Immature natural killer cell (primary cell): ENCODE measurements at regions not wholly inside any gene's neighbourhood (a gene's known extent, or its start where the extent isn't known, plus 50 kb on each side); places are given as distances from the start of the nearest gene placed in this dataset.

Experiments used
- DNase-seq, 3 donors: peaks; one replicate each; pipeline ENCODE4 v3.0.0; 2022; ENCODE audit warnings: mixed read lengths in 1 of 3
- H3K27ac Mint-ChIP-seq, 6 donors: one replicate each; pipeline ENCODE4 v1.8.0; 2020; ENCODE audit warnings: mixed read lengths in 6 of 6, mild to moderate bottlenecking in 5 of 6, inconsistent platforms in 4 of 6, moderate library complexity in 3 of 6
- H3K27me3 Mint-ChIP-seq, 3 donors: one replicate each; pipeline ENCODE4 v1.8.0; 2020 to 2021; ENCODE audit warnings: low read depth in 3 of 3, mild to moderate bottlenecking in 3 of 3, mixed read lengths in 3 of 3, moderate library complexity in 3 of 3, inconsistent platforms in 1 of 3
- H3K36me3 Mint-ChIP-seq, 3 donors: one replicate each; pipeline ENCODE4 v1.8.0; 2020; ENCODE audit warnings: mixed read lengths in 3 of 3, inconsistent platforms in 2 of 3, mild to moderate bottlenecking in 2 of 3
- H3K4me1 Mint-ChIP-seq, 2 donors: one replicate each; pipeline ENCODE4 v1.8.0; 2020; ENCODE audit warnings: inconsistent platforms in 2 of 2, mild to moderate bottlenecking in 2 of 2, mixed read lengths in 2 of 2, moderate library complexity in 1 of 2
- H3K4me3 Mint-ChIP-seq, 5 donors: one replicate each; pipeline ENCODE4 v1.8.0; 2020; ENCODE audit warnings: mild to moderate bottlenecking in 5 of 5, mixed read lengths in 5 of 5, inconsistent platforms in 3 of 5, moderate library complexity in 3 of 5
- H3K9me3 Mint-ChIP-seq, 6 donors: one replicate each; pipeline ENCODE4 v1.8.0; 2020; ENCODE audit warnings: mild to moderate bottlenecking in 6 of 6, mixed read lengths in 6 of 6, inconsistent platforms in 4 of 6, moderate library complexity in 3 of 6

DNA sequence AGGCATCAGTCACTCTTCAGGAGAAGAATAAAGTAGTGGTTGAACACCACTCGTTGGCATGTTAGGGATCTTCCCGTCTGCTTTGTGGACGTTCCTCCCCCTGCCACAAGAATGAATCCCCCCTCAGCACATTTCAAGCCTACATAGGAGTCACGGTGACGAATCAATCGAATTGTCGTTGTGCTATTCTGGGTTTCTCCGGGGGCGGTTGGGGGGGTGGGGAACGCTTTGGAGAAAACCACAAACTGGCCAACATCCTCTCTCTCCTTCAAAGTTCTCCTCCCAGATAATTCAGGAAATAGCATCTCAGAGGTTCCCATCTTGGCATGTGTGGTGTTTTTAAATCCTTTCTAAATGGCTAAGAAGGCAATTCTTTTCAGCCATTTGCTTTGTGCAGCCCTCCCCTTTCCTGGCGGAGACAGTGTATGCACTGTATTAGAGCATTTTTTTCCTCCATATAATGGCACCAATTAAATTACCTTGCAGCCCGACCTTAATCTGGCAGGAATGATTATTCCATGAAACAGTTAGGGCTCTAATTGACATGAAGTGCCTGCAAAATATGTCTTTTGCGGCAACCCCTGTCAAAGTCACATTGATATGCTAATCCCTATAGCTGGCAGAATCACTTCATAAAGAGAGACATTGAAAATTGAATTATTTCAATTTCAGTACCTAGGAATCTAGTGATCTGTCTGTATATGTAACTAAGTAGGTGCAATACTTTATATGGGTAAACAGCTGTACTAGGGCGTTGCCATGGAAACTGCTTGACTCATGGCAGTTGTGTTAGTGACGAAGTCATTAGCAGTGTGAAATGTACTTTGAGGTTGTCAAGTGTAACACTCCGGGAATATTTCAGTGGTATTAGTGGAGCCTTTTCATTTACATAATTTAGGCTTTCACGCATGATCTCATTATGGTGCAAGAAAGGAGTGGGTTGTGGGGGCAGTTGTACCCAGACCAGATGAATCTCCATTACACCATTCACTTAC is 323.4 kb upstream of the SLC14A2 start:
- DNase-seq: no peak

GRCh38 chr18:45295388-45295787 is 319.9 kb upstream of the SLC14A2 start:
- DNase-seq: no peak
- Mint-ChIP-seq H3K27me3 (peaks cover 0 to 4% (median under 1%) of the 10 kb centered on the region in 3 donors), H3K4me1 (no peaks in the 10 kb centered on the region), H3K9me3 (no peaks in the 10 kb centered on the region), H3K27ac (no peak overlapping the region), H3K4me3 (no peak overlapping the region), H3K36me3 (no peaks in the 10 kb centered on the region)

More for the DNA sequence above, 323.4 kb upstream of the SLC14A2 start:
- Mint-ChIP-seq H3K27ac (no peak overlapping the region), H3K36me3 (no peaks in the 10 kb centered on the region), H3K4me1 (no peaks in the 10 kb centered on the region), H3K27me3 (peaks cover 0 to 9% (median 4%) of the 10 kb centered on the region in 3 donors), H3K9me3 (no peaks in the 10 kb centered on the region), H3K4me3 (no peak overlapping the region)

- DNase-seq: no peak
- H3K27me3 Mint-ChIP-seq: peaks cover 0 to 3% (median 2%) of the 10 kb centered on the region in 3 donors
- no peak overlapping the region for H3K4me3 Mint-ChIP-seq
- H3K36me3 Mint-ChIP-seq: no peaks in the 10 kb centered on the region
- H3K9me3 Mint-ChIP-seq: no peaks in the 10 kb centered on the region
- H3K4me1 Mint-ChIP-seq: no peaks in the 10 kb centered on the region
- no peak overlapping the region for H3K27ac Mint-ChIP-seq
Measured at GRCh38 chr18:45298986-45299385, 316.3 kb upstream of the SLC14A2 start.

- Mint-ChIP-seq H3K9me3 (no peaks in the 10 kb centered on the region), H3K36me3 (no peaks in the 10 kb centered on the region), H3K27me3 (peaks cover 4 to 8% (median 4%) of the 10 kb centered on the region in 3 donors), H3K27ac (no peak overlapping the region), H3K4me1 (no peaks in the 10 kb centered on the region), H3K4me3 (no peak overlapping the region)
- DNase-seq: no peak
Measured at GRCh38 chr18:45303026-45303425, 312.2 kb upstream of the SLC14A2 start.

- peaks cover 4 to 8% (median 4%) of the 10 kb centered on the region in 3 donors for H3K27me3 Mint-ChIP-seq
- H3K27ac Mint-ChIP-seq: no peak overlapping the region
- H3K4me1 Mint-ChIP-seq: no peaks in the 10 kb centered on the region
- no peak for DNase-seq
- no peak overlapping the region for H3K4me3 Mint-ChIP-seq
- H3K9me3 Mint-ChIP-seq: no peaks in the 10 kb centered on the region
- H3K36me3 Mint-ChIP-seq: no peaks in the 10 kb centered on the region
Measured at GRCh38 chr18:45304558-45304957, 310.7 kb upstream of the SLC14A2 start.

DNA sequence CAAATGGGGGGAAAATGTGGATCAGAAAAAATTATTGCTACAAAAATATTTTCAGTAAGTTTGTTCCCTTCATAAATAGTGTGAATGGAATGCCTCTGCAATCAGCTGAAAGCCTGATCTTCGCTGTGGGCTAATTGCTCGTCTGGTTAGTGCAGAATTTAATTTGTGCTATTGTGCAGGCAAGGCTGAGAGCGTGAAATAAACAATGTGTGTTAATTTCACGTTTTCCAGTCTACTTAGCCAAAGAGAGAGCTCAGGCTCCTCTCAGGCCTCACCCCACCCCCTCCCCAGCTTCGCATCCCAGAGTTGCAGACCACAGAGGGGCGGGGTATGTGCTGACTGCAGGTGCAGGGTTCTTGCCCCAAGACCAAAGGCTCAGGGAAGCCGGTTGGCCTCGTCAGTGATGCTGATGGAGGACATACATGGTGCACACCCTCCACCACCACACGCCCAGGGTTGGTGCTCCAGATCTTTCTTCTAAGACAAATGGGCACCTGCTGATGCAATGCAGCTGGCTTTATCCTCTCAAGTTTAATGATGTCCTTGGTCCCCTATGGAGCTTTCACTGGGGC is 302.6 kb upstream of the SLC14A2 start:
- Mint-ChIP-seq H3K27me3 (peaks cover 0 to 14% (median 0%) of the 10 kb centered on the region in 3 donors), H3K36me3 (no peaks in the 10 kb centered on the region), H3K4me3 (no peak overlapping the region), H3K9me3 (no peaks in the 10 kb centered on the region), H3K27ac (no peak overlapping the region), H3K4me1 (no peaks in the 10 kb centered on the region)
- DNase-seq: no peak

- Mint-ChIP-seq H3K4me3 (no peak overlapping the region), H3K27ac (no peak overlapping the region), H3K9me3 (no peaks in the 10 kb centered on the region), H3K36me3 (no peaks in the 10 kb centered on the region), H3K4me1 (no peaks in the 10 kb centered on the region), H3K27me3 (peaks cover 0 to 9% (median 3%) of the 10 kb centered on the region in 3 donors)
- DNase-seq: no peak
Measured at GRCh38 chr18:45316127-45316526, 299.1 kb upstream of the SLC14A2 start.

GRCh38 chr18:45317948-45318640 is 297.2 kb upstream of the SLC14A2 start:
- Mint-ChIP-seq H3K36me3 (no peaks in the 10 kb centered on the region), H3K27me3 (peaks cover 0 to 5% (median 4%) of the 10 kb centered on the region in 3 donors), H3K4me3 (no peak overlapping the region), H3K9me3 (no peaks in the 10 kb centered on the region), H3K27ac (no peak overlapping the region), H3K4me1 (no peaks in the 10 kb centered on the region)
- DNase-seq: no peak

GRCh38 chr18:45320724-45321123 is 294.6 kb upstream of the SLC14A2 start:
- Mint-ChIP-seq H3K9me3 (no peaks in the 10 kb centered on the region), H3K27me3 (peaks cover 0 to 11% (median 4%) of the 10 kb centered on the region in 3 donors), H3K4me1 (no peaks in the 10 kb centered on the region), H3K36me3 (no peaks in the 10 kb centered on the region), H3K27ac (no peak overlapping the region), H3K4me3 (no peak overlapping the region)
- no peak for DNase-seq

DNA sequence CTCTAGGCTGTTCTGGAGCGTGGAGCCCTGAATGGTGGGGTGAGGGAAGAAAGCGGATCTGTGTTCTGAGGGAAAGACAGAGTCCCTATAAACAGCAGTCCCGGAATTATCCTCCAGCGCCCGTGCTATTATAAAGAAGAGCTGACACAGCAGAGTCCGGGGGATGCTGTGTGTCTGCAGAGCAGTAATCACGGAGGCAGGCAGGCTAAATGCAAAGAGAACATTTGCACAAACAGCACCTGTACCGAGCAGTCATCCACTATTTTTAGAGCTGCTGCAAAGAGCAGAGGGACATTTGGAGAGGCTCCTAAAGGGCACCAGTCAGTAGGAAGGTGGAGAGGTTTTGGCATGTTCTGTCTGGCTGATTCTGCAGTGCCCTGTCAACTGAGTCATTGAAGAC is 293.8 kb upstream of the SLC14A2 start:
- Mint-ChIP-seq H3K9me3 (no peaks in the 10 kb centered on the region), H3K36me3 (no peaks in the 10 kb centered on the region), H3K4me1 (no peaks in the 10 kb centered on the region), H3K27me3 (peaks cover 0 to 10% (median 4%) of the 10 kb centered on the region in 3 donors), H3K27ac (no peak overlapping the region), H3K4me3 (no peak overlapping the region)
- no peak for DNase-seq

DNA sequence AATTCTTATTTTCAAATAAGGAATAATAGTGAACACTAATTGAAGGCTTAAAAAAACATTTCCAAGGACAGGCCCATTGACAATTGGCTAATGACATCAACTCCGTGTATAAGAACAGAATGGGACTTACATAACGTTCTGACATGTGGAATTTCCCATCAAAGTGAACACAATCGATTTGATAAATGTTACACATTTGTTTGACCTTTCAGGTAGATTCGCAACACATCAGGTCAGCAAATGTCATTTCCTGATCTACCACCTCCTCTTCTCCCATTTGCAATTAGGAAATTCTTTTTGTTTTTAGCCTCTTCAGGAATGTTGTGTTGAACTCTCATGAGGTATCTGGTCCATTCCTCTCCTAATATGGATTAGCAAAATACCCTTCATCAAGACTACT is 292.9 kb upstream of the SLC14A2 start:
- H3K27ac Mint-ChIP-seq: no peak overlapping the region
- H3K27me3 Mint-ChIP-seq: peaks cover 0 to 5% (median 4%) of the 10 kb centered on the region in 3 donors
- no peaks in the 10 kb centered on the region for H3K4me1 Mint-ChIP-seq
- H3K36me3 Mint-ChIP-seq: no peaks in the 10 kb centered on the region
- H3K4me3 Mint-ChIP-seq: no peak overlapping the region
- no peak for DNase-seq
- no peaks in the 10 kb centered on the region for H3K9me3 Mint-ChIP-seq

- Mint-ChIP-seq H3K36me3 (no peaks in the 10 kb centered on the region), H3K27me3 (peaks cover 0 to 11% (median 4%) of the 10 kb centered on the region in 3 donors), H3K9me3 (peaks cover 0 to 2% (median 0%) of the 10 kb centered on the region in 6 donors), H3K4me3 (no peak overlapping the region), H3K27ac (no peak overlapping the region), H3K4me1 (no peaks in the 10 kb centered on the region)
- DNase-seq: no peak
Measured at GRCh38 chr18:45324101-45324494, 291.2 kb upstream of the SLC14A2 start.

DNA sequence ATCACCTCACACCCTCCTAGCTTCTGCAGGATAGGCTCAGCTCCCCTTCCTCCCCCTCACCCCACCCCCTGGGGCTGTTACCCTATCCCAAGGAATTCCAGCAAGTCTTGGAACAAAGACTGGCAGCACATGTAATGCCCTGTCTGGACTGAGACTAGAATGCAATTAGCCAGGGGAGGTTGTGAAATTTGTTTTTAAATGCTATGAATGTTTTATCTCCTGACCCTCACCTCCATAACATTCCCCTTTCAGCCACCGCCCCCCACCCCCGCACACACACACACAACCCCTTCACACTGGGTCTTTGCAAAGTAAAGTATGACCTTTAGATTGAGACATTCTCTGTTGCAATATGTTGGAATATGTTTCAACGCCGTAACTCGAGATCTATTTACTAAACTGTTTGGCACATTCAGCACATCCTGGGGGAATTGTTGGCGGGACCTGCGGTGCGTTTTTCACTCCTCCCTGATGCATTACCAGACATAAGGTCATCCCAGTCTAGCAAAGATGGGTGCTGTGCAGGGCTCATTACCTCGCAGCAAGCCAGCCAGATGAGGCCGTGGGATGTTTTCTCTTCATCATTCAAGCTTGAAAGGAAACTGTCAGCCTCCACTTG is 290.7 kb upstream of the SLC14A2 start:
- Mint-ChIP-seq H3K4me1 (no peaks in the 10 kb centered on the region), H3K27ac (no peak overlapping the region), H3K36me3 (no peaks in the 10 kb centered on the region), H3K27me3 (peaks cover 0 to 11% (median 5%) of the 10 kb centered on the region in 3 donors), H3K9me3 (peaks cover 0 to 5% (median 0%) of the 10 kb centered on the region in 6 donors), H3K4me3 (no peak overlapping the region)
- no peak for DNase-seq
